CD14-positive monocyte (primary cell): ENCODE measurements at regions not wholly inside any gene's neighbourhood (a gene's known extent, or its start where the extent isn't known, plus 50 kb on each side); places are given as distances from the start of the nearest gene placed in this dataset.

Experiments used
- DNase-seq, 3 donors: peaks; one replicate each; pipeline ENCODE4 v3.0.0-alpha.2; 2011 to 2022
- H2AFZ ChIP-seq: 2 replicates; pipeline ENCODE4 v1.6.0; 2012; ENCODE audit warnings: mild to moderate bottlenecking, low read depth, low read length, inconsistent platforms; ENCODE audit not compliant: insufficient read depth, poor library complexity, severe bottlenecking
- H3K27ac ChIP-seq, 2 donors: 1 replicate in 1 of 2; 2 replicates in 1 of 2; pipeline ENCODE4 v1.5.1; 2012 to 2013; ENCODE audit warnings: low read length in 2 of 2, control low read depth in 1 of 2, inconsistent platforms in 1 of 2, low read depth in 1 of 2, mild to moderate bottlenecking in 1 of 2
- H3K27me3 ChIP-seq, 2 donors: one replicate each; pipeline versions ENCODE4 v1.6.0 to v1.6.1; 2011 to 2013; ENCODE audit warnings: low read length in 2 of 2; ENCODE audit not compliant: control insufficient read depth in 2 of 2, insufficient read depth in 2 of 2
- H3K36me3 ChIP-seq, 2 donors: replicated peaks in 1 of 2; 1 replicate in 1 of 2; 2 replicates in 1 of 2; pipeline versions ENCODE4 v1.5.1 to v1.6.1; 2012 to 2013; ENCODE audit warnings: low read length in 2 of 2, control low read depth in 1 of 2, inconsistent platforms in 1 of 2, mild to moderate bottlenecking in 1 of 2; ENCODE audit not compliant: insufficient read depth in 2 of 2, control insufficient read depth in 1 of 2
- H3K4me1 ChIP-seq, 2 donors: 1 replicate in 1 of 2; 2 replicates in 1 of 2; pipeline versions ENCODE4 v1.5.1 to v1.6.1; 2012 to 2013; ENCODE audit warnings: low read length in 2 of 2, control low read depth in 1 of 2, inconsistent platforms in 1 of 2, mild to moderate bottlenecking in 1 of 2, moderate library complexity in 1 of 2; ENCODE audit not compliant: insufficient read depth in 2 of 2, control insufficient read depth in 1 of 2
- H3K4me2 ChIP-seq: replicated peaks from 2 replicates; pipeline ENCODE3; 2012; ENCODE audit warnings: low read length, moderate library complexity, mild to moderate bottlenecking; ENCODE audit not compliant: poor library complexity, severe bottlenecking; ENCODE audit errors: extremely low read depth
- H3K4me3 ChIP-seq, 3 experiments: fragments of 200-600 bp in 1 of 3; sonication (generic) in 1 of 3; replicated peaks in 1 of 3; 1 replicate in 2 of 3; 2 replicates in 1 of 3; pipeline ENCODE4 v1.5.1; 2011 to 2013; ENCODE audit warnings: low read length in 3 of 3, mild to moderate bottlenecking in 3 of 3, control low read depth in 2 of 3, low read depth in 2 of 3, inconsistent platforms in 1 of 3, moderate library complexity in 1 of 3
- H3K79me2 ChIP-seq: 2 replicates; pipeline ENCODE4 v1.6.0; 2012; ENCODE audit warnings: mild to moderate bottlenecking, control low read depth, inconsistent platforms, low read length, moderate library complexity; ENCODE audit not compliant: insufficient read depth
- H3K9ac ChIP-seq: 2 replicates; pipeline ENCODE4 v1.6.0; 2017; ENCODE audit warnings: low read length, mild to moderate bottlenecking; ENCODE audit not compliant: insufficient read depth, poor library complexity, severe bottlenecking
- H3K9me3 ChIP-seq, 2 donors: replicated peaks in 1 of 2; 1 replicate in 1 of 2; 2 replicates in 1 of 2; pipeline versions ENCODE4 v1.5.1 to v1.6.1; 2012 to 2013; ENCODE audit warnings: low read length in 2 of 2, control low read depth in 1 of 2; ENCODE audit not compliant: control insufficient read depth in 1 of 2, insufficient read depth in 1 of 2
- H4K20me1 ChIP-seq: 2 replicates; pipeline ENCODE4 v1.6.0; 2012; ENCODE audit warnings: mild to moderate bottlenecking, low read length, control low read depth, moderate library complexity; ENCODE audit not compliant: insufficient read depth
- H3K27ac Mint-ChIP-seq, 7 donors: one replicate each; pipeline ENCODE4 v1.8.0; 2020; ENCODE audit warnings: mild to moderate bottlenecking in 7 of 7, mixed read lengths in 7 of 7, moderate library complexity in 6 of 7, inconsistent platforms in 2 of 7
- H3K27me3 Mint-ChIP-seq, 3 donors: one replicate each; pipeline ENCODE4 v1.8.0; 2021 to 2022; ENCODE audit warnings: low read depth in 3 of 3, mild to moderate bottlenecking in 3 of 3, mixed read lengths in 3 of 3, moderate library complexity in 3 of 3, inconsistent platforms in 1 of 3
- H3K36me3 Mint-ChIP-seq, 2 donors: one replicate each; pipeline ENCODE4 v1.8.0; 2020; ENCODE audit warnings: mixed read lengths in 2 of 2, inconsistent platforms in 1 of 2, mild to moderate bottlenecking in 1 of 2
- H3K4me1 Mint-ChIP-seq: one replicate; pipeline ENCODE4 v1.8.0; 2020; ENCODE audit warnings: mild to moderate bottlenecking, mixed read lengths
- H3K4me3 Mint-ChIP-seq, 2 donors: one replicate each; pipeline ENCODE4 v1.8.0; 2020; ENCODE audit warnings: mild to moderate bottlenecking in 2 of 2, mixed read lengths in 2 of 2, moderate library complexity in 1 of 2
- H3K9me3 Mint-ChIP-seq, 7 donors: one replicate each; pipeline ENCODE4 v1.8.0; 2020 to 2022; ENCODE audit warnings: mixed read lengths in 7 of 7, mild to moderate bottlenecking in 6 of 7, moderate library complexity in 6 of 7, inconsistent platforms in 2 of 7
- WGBS: methylation state at CpG from one replicate; pipeline ENCODE4 v1.1.5; 2013; ENCODE audit warnings: missing lambda C conversion rate; ENCODE audit not compliant: insufficient coverage; 5-methylcytosine and 5-hydroxymethylcytosine counted together
- intact Hi-C, 2 donors: fragments of 100-400 bp; cut with micrococcal nuclease; formaldehyde crosslinking; loops; one replicate each; pipeline versions ENCODE4 v1.15.0 to v1.15.1; 2023
- TF ChIP-seq, protein P1 (sequence below): fragments of 200-600 bp; IDR thresholded peaks from one replicate; pipeline ENCODE4 v1.8.0; 2022; ENCODE audit warnings: antibody characterized with exemption, mild to moderate bottlenecking

DNA sequence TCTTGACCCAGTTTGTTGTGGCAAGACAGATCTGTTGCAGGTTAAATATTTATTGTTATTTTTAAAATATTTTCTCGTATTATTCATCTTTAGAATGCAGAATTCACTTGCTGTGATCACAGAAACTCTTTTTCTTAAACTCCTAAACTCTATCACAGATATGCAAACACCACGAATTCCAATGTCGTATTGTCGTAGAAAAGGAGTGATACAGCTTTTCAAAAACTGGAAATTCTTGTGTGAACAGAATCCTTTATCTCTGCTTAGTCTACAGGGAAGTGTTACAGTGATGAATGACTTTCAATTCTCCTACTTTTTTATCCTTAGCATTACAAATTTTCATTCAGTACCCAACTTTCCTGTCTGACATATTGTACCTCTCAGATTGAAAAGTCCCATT is 1329.5 kb upstream of the B3GALT2 start:
- Histone ChIP-seq H3K9ac (no peak overlapping the region), H3K27me3 (no peaks in the 10 kb centered on the region), H3K4me3 (no peak overlapping the region), H3K79me2 (no peaks in the 10 kb centered on the region), H3K9me3 (peaks cover 5% of the 10 kb centered on the region in 2 donors), H3K4me1 (no peaks in the 10 kb centered on the region), H3K4me2 (no peak overlapping the region), H3K36me3 (no peaks in the 10 kb centered on the region), H3K27ac (no peak overlapping the region), H4K20me1 (no peaks in the 10 kb centered on the region), H2AFZ (no peak overlapping the region)
- H3K27ac Mint-ChIP-seq: no peak overlapping the region
- no CpG with 5 or more reads among the region's 4 CpGs for WGBS
- H3K27me3 Mint-ChIP-seq: no peaks in the 10 kb centered on the region
- TF ChIP-seq, protein P1, sequence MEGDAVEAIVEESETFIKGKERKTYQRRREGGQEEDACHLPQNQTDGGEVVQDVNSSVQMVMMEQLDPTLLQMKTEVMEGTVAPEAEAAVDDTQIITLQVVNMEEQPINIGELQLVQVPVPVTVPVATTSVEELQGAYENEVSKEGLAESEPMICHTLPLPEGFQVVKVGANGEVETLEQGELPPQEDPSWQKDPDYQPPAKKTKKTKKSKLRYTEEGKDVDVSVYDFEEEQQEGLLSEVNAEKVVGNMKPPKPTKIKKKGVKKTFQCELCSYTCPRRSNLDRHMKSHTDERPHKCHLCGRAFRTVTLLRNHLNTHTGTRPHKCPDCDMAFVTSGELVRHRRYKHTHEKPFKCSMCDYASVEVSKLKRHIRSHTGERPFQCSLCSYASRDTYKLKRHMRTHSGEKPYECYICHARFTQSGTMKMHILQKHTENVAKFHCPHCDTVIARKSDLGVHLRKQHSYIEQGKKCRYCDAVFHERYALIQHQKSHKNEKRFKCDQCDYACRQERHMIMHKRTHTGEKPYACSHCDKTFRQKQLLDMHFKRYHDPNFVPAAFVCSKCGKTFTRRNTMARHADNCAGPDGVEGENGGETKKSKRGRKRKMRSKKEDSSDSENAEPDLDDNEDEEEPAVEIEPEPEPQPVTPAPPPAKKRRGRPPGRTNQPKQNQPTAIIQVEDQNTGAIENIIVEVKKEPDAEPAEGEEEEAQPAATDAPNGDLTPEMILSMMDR: no peak
- no peak overlapping the region for H3K4me3 Mint-ChIP-seq
- H3K9me3 Mint-ChIP-seq: peaks cover 2 to 10% (median 5%) of the 10 kb centered on the region in 7 donors
- intact Hi-C loops: no loop called here
- H3K36me3 Mint-ChIP-seq: no peaks in the 10 kb centered on the region
- no peaks in the 10 kb centered on the region for H3K4me1 Mint-ChIP-seq
- no peak for DNase-seq

DNA sequence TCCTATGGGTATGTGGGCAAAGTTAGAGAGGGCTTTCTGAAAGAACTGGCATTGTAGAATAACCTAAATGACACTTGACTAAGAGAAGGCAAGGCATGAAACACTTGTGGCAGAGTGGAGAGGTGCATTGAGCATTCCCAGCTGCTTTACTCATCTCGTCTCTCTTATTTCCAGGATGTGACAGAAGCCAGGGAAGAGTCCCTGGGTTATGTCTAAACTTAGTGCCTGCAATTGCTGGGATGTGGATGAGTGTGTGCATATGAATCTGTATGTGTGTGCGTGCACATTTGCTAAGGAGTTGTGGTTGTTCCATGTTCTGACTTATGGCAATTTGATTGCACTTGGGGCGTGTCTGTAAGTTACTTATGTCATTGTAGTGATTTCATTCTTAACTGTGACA is 1326.5 kb upstream of the B3GALT2 start:
- intact Hi-C loops: no loop called here
- H3K4me1 ChIP-seq: no peaks in the 10 kb centered on the region
- H3K4me3 Mint-ChIP-seq: no peak overlapping the region
- no peak overlapping the region for H2AFZ ChIP-seq
- H3K9me3 ChIP-seq: peaks cover 18 to 20% of the 10 kb centered on the region in 2 donors
- TF ChIP-seq, protein P1: no peak
- H3K36me3 Mint-ChIP-seq: no peaks in the 10 kb centered on the region
- no peak overlapping the region for H3K27ac Mint-ChIP-seq
- no peak overlapping the region for H3K4me2 ChIP-seq
- DNase-seq: no peak
- peaks cover 5 to 18% (median 11%) of the 10 kb centered on the region in 7 donors for H3K9me3 Mint-ChIP-seq
- H3K27ac ChIP-seq: no peak overlapping the region
- no peaks in the 10 kb centered on the region for H3K4me1 Mint-ChIP-seq
- no peaks in the 10 kb centered on the region for H3K27me3 Mint-ChIP-seq
- no peaks in the 10 kb centered on the region for H3K27me3 ChIP-seq
- H4K20me1 ChIP-seq: no peaks in the 10 kb centered on the region
- no peaks in the 10 kb centered on the region for H3K79me2 ChIP-seq
- H3K4me3 ChIP-seq: no peak overlapping the region
- no peak overlapping the region for H3K9ac ChIP-seq
- no peaks in the 10 kb centered on the region for H3K36me3 ChIP-seq
- WGBS: 88% methylated on average over 2 of the region's 3 CpGs
